ENCODE measurements at regions not wholly inside any gene's neighbourhood (a gene's known extent, or its start where the extent isn't known, plus 50 kb on each side); places are given as distances from the start of the nearest gene placed in this dataset.

- no peak for TF ChIP-seq CTCF (IDR thresholded peaks at IDR 0.05)
- TF ChIP-seq EZH2 (IDR thresholded peaks at IDR 0.05; ENCODE audit: borderline replicate concordance, insufficient read depth, low read depth, low read length, poor library complexity, severe bottlenecking) = no peak
Measured at GRCh38 chr2:64291181-64291580, 147.0 kb upstream of the PELI1 start.

Measured in B cell (primary cell).